ENCODE measurements at regions not wholly inside any gene's neighbourhood (a gene's known extent, or its start where the extent isn't known, plus 50 kb on each side); places are given as distances from the start of the nearest gene placed in this dataset.

DNA sequence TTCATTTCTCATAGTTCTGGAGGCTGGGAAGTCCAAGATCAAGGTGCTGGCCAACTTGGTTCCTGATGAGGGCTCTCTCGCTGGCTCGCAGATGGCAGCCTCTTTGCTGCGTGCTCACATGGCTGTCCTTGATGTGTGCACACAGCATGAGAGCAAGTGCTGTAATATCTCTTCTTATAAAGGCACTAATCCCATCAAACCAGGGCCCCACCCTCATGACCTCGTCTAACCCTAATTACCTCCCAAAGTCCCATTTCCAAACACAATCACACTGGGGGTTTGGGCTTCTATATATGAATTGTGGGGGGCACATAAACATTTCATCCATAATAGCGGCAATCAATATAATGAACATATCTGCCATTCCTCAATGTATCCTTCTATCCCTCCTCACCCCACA lies 1062.1 kb downstream of the BRD1 start:
- TF ChIP-seq, protein P1, sequence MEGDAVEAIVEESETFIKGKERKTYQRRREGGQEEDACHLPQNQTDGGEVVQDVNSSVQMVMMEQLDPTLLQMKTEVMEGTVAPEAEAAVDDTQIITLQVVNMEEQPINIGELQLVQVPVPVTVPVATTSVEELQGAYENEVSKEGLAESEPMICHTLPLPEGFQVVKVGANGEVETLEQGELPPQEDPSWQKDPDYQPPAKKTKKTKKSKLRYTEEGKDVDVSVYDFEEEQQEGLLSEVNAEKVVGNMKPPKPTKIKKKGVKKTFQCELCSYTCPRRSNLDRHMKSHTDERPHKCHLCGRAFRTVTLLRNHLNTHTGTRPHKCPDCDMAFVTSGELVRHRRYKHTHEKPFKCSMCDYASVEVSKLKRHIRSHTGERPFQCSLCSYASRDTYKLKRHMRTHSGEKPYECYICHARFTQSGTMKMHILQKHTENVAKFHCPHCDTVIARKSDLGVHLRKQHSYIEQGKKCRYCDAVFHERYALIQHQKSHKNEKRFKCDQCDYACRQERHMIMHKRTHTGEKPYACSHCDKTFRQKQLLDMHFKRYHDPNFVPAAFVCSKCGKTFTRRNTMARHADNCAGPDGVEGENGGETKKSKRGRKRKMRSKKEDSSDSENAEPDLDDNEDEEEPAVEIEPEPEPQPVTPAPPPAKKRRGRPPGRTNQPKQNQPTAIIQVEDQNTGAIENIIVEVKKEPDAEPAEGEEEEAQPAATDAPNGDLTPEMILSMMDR (conservative IDR thresholded peaks at IDR 0.05; ENCODE audit: low read depth in 2 of 2) = no peak
- TF ChIP-seq, protein P2, sequence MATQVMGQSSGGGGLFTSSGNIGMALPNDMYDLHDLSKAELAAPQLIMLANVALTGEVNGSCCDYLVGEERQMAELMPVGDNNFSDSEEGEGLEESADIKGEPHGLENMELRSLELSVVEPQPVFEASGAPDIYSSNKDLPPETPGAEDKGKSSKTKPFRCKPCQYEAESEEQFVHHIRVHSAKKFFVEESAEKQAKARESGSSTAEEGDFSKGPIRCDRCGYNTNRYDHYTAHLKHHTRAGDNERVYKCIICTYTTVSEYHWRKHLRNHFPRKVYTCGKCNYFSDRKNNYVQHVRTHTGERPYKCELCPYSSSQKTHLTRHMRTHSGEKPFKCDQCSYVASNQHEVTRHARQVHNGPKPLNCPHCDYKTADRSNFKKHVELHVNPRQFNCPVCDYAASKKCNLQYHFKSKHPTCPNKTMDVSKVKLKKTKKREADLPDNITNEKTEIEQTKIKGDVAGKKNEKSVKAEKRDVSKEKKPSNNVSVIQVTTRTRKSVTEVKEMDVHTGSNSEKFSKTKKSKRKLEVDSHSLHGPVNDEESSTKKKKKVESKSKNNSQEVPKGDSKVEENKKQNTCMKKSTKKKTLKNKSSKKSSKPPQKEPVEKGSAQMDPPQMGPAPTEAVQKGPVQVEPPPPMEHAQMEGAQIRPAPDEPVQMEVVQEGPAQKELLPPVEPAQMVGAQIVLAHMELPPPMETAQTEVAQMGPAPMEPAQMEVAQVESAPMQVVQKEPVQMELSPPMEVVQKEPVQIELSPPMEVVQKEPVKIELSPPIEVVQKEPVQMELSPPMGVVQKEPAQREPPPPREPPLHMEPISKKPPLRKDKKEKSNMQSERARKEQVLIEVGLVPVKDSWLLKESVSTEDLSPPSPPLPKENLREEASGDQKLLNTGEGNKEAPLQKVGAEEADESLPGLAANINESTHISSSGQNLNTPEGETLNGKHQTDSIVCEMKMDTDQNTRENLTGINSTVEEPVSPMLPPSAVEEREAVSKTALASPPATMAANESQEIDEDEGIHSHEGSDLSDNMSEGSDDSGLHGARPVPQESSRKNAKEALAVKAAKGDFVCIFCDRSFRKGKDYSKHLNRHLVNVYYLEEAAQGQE (IDR thresholded peaks at IDR 0.05; ENCODE audit: unreplicated experiment) = no peak
- TF ChIP-seq ZNF331 (CRISPR knock-in tag; IDR thresholded peaks at IDR 0.05; ENCODE audit: low read depth) (no peak), EZH2 (IDR thresholded peaks at IDR 0.05; ENCODE audit: low read depth, unreplicated experiment) (no peak), POLR2AphosphoS5 (IDR thresholded peaks at IDR 0.05; ENCODE audit: low read depth) (no peak), CREB1 (CRISPR knock-in tag; IDR thresholded peaks at IDR 0.05; ENCODE audit: low read depth) (no peak), JUNB (IDR thresholded peaks at IDR 0.05; ENCODE audit: unreplicated experiment) (no peak), EZH2phosphoT487 (IDR thresholded peaks at IDR 0.05; ENCODE audit: unreplicated experiment) (no peak)

All from GM23338 (cell line).